Right atrium auricular region (tissue), 2 donors: ENCODE measurements at regions not wholly inside any gene's neighbourhood (a gene's known extent, or its start where the extent isn't known, plus 50 kb on each side); places are given as distances from the start of the nearest gene placed in this dataset.

Experiments
- DNase-seq: peaks from one replicate; pipeline ENCODE4 v3.0.0-alpha.2; 2019; ENCODE audit warnings: low spot score
- H3K27ac ChIP-seq, 2 donors: fragments of 200-600 bp; sonication (generic); 1 replicate in 1 of 2; 2 replicates in 1 of 2; pipeline ENCODE4 v1.5.1; 2016 to 2019
- H3K27me3 ChIP-seq, 2 donors: fragments of 200-600 bp; sonication (generic); one replicate each; pipeline versions ENCODE4 v1.5.1 to v1.6.0; 2017 to 2019
- H3K36me3 ChIP-seq: fragments of 200-600 bp; sonication (generic); one replicate; pipeline ENCODE4 v1.5.1; 2016
- H3K4me1 ChIP-seq, 2 donors: fragments of 200-600 bp; sonication (generic); one replicate each; pipeline versions ENCODE4 v1.5.1 to v1.6.0; 2017 to 2019
- H3K4me3 ChIP-seq, 2 donors: fragments of 200-600 bp; sonication (generic); 1 replicate in 1 of 2; 2 replicates in 1 of 2; pipeline ENCODE4 v1.5.1; 2017 to 2019; ENCODE audit warnings: mild to moderate bottlenecking in 1 of 2, moderate library complexity in 1 of 2
- H3K9me3 ChIP-seq, 2 donors: fragments of 200-600 bp; sonication (generic); one replicate each; pipeline ENCODE4 v1.5.1; 2019
- TF ChIP-seq, protein P1 (sequence below), 2 donors: fragments of 200-600 bp; sonication (generic); IDR thresholded peaks; one replicate each; pipeline ENCODE4 v1.5.1; 2019; ENCODE audit warnings: antibody characterized with exemption in 2 of 2

DNA sequence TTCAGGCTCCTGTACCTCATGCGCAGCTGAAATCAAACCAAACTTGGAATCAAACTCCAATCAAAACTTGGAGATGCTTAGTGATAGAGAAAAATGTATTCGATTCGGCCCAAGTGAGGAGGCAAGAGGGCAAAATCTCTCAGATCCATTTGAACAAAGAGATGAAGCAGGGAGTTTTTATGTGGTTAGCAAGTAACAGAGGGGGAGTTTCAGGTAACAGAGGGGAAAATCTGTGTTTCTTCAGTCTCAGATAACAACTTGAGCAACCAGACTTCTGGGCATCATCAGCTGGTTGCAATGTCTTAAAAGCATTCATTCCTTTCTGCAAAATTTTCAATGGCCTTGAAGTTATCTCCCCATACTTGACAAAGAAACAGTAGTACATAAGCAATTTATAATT is 245.1 kb upstream of the AVPR1A start:
- Histone ChIP-seq H3K4me1 (no peaks in the 10 kb centered on the region), H3K36me3 (no peaks in the 10 kb centered on the region), H3K4me3 (no peak overlapping the region), H3K27ac (no peak overlapping the region), H3K9me3 (no peaks in the 10 kb centered on the region), H3K27me3 (no peaks in the 10 kb centered on the region)
- no peak for DNase-seq
- TF ChIP-seq, protein P1, sequence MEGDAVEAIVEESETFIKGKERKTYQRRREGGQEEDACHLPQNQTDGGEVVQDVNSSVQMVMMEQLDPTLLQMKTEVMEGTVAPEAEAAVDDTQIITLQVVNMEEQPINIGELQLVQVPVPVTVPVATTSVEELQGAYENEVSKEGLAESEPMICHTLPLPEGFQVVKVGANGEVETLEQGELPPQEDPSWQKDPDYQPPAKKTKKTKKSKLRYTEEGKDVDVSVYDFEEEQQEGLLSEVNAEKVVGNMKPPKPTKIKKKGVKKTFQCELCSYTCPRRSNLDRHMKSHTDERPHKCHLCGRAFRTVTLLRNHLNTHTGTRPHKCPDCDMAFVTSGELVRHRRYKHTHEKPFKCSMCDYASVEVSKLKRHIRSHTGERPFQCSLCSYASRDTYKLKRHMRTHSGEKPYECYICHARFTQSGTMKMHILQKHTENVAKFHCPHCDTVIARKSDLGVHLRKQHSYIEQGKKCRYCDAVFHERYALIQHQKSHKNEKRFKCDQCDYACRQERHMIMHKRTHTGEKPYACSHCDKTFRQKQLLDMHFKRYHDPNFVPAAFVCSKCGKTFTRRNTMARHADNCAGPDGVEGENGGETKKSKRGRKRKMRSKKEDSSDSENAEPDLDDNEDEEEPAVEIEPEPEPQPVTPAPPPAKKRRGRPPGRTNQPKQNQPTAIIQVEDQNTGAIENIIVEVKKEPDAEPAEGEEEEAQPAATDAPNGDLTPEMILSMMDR (IDR thresholded peaks at IDR 0.05): no peak

DNA sequence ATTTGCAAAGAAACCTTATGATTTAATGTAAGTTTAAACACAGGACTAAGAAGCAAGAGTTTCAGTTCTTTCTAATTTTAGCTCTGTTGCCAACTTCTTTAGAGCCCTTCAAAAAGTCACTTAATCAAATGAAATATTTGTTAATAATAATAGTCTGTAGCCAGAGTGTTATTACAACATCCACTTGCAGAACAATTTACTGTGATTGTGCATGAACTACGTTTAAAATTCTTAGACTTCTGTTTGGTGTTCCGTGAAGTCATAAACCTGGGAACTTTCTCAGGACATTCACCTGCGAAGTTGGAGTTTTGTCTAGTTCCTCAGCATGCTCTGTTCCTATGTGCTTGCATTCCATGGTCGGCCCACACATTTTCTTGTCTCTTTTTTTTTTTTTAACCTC is 244.0 kb upstream of the AVPR1A start:
- Histone ChIP-seq H3K4me3 (no peak overlapping the region), H3K4me1 (no peaks in the 10 kb centered on the region), H3K27me3 (no peaks in the 10 kb centered on the region), H3K9me3 (no peaks in the 10 kb centered on the region), H3K36me3 (no peaks in the 10 kb centered on the region), H3K27ac (no peak overlapping the region)
- DNase-seq: no peak
- TF ChIP-seq, protein P1 (IDR thresholded peaks at IDR 0.05): no peak

DNA sequence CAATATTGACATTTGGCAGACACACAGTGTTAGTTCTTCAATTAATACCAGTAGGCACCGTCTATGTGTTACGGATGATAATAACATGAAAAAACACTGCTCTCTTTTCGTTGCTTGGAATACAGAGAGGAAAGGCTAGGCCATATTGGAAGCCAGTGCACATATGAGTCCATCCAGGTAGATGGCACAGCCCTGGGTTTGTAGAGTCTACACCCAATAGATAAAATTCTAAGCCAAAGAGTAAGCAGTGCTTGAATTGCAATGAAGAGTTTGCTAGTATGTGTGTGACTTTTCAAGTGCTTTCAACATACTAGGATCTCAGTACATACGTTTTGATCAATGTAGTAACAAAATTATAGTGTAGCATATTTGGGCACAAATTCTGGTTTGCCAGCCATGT is 243.3 kb upstream of the AVPR1A start:
- H3K36me3 ChIP-seq: no peaks in the 10 kb centered on the region
- DNase-seq: no peak

DNA sequence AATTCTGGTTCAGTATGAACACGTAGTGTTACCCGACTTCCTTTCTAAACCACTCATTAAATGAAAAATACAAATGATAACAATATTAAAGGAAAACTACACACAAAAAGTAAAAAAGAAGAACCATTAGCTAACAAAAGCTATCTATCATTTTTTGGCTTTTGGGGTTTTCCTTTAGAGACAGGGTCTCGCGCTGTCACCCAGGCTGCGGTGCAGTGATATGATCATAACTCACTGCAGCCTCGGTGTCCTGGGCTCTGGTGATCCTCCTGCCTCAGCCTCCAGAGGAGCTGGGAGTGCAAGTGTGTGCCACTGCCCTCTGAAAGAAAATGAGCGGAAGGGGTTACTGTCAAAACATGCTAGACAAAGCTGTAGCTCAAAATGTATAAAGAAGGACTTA is 238.2 kb upstream of the AVPR1A start:
- Histone ChIP-seq H3K27me3 (no peaks in the 10 kb centered on the region), H3K27ac (no peak overlapping the region), H3K36me3 (no peaks in the 10 kb centered on the region), H3K4me3 (no peak overlapping the region), H3K9me3 (no peaks in the 10 kb centered on the region), H3K4me1 (no peaks in the 10 kb centered on the region)
- no peak for DNase-seq
- TF ChIP-seq, protein P1 (IDR thresholded peaks at IDR 0.05): no peak

More for the DNA sequence above, 243.3 kb upstream of the AVPR1A start:
- no peaks in the 10 kb centered on the region for H3K27me3 ChIP-seq
- H3K9me3 ChIP-seq: no peaks in the 10 kb centered on the region
- no peaks in the 10 kb centered on the region for H3K4me1 ChIP-seq
- no peak overlapping the region for H3K27ac ChIP-seq
- TF ChIP-seq, protein P1 (IDR thresholded peaks at IDR 0.05): no peak
- H3K4me3 ChIP-seq: no peak overlapping the region

DNA sequence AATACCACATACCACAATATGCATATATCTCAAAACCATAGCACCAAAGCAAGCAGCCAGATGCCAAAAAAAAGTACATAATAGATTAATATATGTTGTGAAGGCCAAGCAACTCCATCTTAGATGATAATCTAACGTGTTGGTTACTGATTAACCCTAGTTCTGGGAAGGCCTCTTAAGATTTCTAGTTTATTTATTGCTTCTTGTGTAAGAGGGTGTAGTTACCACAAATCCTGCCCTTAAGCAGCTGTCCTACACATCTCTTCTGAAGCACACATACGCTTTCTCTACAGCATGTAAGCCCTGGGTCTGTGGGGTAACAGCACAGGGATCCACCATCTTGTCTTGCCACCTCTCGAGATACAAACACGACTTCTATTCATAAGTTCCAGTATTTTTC is 236.8 kb upstream of the AVPR1A start:
- no peak overlapping the region for H3K27ac ChIP-seq
- no peak overlapping the region for H3K4me3 ChIP-seq
- no peaks in the 10 kb centered on the region for H3K4me1 ChIP-seq
- TF ChIP-seq, protein P1 (IDR thresholded peaks at IDR 0.05): no peak
- no peaks in the 10 kb centered on the region for H3K36me3 ChIP-seq
- no peaks in the 10 kb centered on the region for H3K27me3 ChIP-seq
- no peak for DNase-seq
- no peaks in the 10 kb centered on the region for H3K9me3 ChIP-seq

DNA sequence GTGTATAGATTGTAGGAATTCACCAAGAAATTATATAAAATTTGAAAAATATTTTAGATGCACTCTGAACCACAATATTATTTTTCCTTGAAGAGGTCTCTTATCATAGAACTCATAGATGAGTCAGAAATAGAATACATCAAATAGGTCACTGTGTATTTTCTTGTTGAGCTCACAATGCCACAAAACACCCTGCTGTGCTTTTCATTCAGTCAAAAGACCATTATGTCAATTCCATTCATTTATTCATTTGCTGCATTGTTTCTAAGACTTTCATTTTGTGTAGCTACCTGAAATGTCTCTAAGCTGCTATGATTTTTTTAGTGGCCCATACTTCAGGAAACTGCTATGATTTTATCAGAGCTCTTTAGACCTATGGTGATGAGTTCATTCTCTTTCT is 231.9 kb upstream of the AVPR1A start:
- Histone ChIP-seq H3K4me1 (no peaks in the 10 kb centered on the region), H3K36me3 (no peaks in the 10 kb centered on the region), H3K27me3 (no peaks in the 10 kb centered on the region), H3K27ac (no peak overlapping the region), H3K9me3 (no peaks in the 10 kb centered on the region), H3K4me3 (no peak overlapping the region)
- no peak for DNase-seq
- TF ChIP-seq, protein P1 (IDR thresholded peaks at IDR 0.05): no peak
